ENCODE measurements at regions not wholly inside any gene's neighbourhood (a gene's known extent, or its start where the extent isn't known, plus 50 kb on each side); places are given as distances from the start of the nearest gene placed in this dataset.

- no peaks in the 10 kb centered on the region for H3K4me1 ChIP-seq (ENCODE audit: insufficient read depth)
- H3K27me3 ChIP-seq, result no peaks in the 10 kb centered on the region
- DNase-seq (ENCODE audit: low spot score), result no peak
- H2AFZ ChIP-seq, result no peak overlapping the region
- H3K36me3 ChIP-seq (replicated peaks; ENCODE audit: insufficient read depth, low read depth), result no peaks in the 10 kb centered on the region
- no peaks in the 10 kb centered on the region for H3K79me2 ChIP-seq
- no peaks in the 10 kb centered on the region for H3K9me2 ChIP-seq (replicated peaks; ENCODE audit: insufficient read depth)
- H3K4me3 ChIP-seq, result no peak overlapping the region
- H4K20me1 ChIP-seq (ENCODE audit: insufficient read depth, poor library complexity, severe bottlenecking), result no peaks in the 10 kb centered on the region
- no peak for TF ChIP-seq EZH2phosphoT487 (IDR thresholded peaks at IDR 0.05; ENCODE audit: low read depth, severe bottlenecking, unreplicated experiment)
- no peak for TF ChIP-seq CTCF (IDR thresholded peaks at IDR 0.05; ENCODE audit: poor library complexity)
- TF ChIP-seq EZH2 (IDR thresholded peaks at IDR 0.05; ENCODE audit: borderline replicate concordance), result no peak
- no peak overlapping the region for H3K4me2 ChIP-seq
- H3K27ac ChIP-seq, result no peak overlapping the region
- H3K9me3 ChIP-seq (ENCODE audit: low read depth), result no peaks in the 10 kb centered on the region
Observed at GRCh38 chr3:110389005-110389404, 682.6 kb upstream of the NECTIN3 start.

- Histone ChIP-seq H3K79me2 (no peaks in the 10 kb centered on the region), H3K27ac (no peak overlapping the region), H3K9me3 (ENCODE audit: low read depth) (no peaks in the 10 kb centered on the region), H3K4me2 (no peak overlapping the region), H3K4me1 (ENCODE audit: insufficient read depth) (no peaks in the 10 kb centered on the region), H2AFZ (no peak overlapping the region), H3K4me3 (no peak overlapping the region), H3K27me3 (no peaks in the 10 kb centered on the region), H4K20me1 (ENCODE audit: insufficient read depth, poor library complexity, severe bottlenecking) (no peaks in the 10 kb centered on the region), H3K36me3 (replicated peaks; ENCODE audit: insufficient read depth, low read depth) (no peaks in the 10 kb centered on the region), H3K9me2 (replicated peaks; ENCODE audit: insufficient read depth) (no peaks in the 10 kb centered on the region)
- TF ChIP-seq EZH2 (IDR thresholded peaks at IDR 0.05; ENCODE audit: borderline replicate concordance), result no peak
- no peak for TF ChIP-seq CTCF (IDR thresholded peaks at IDR 0.05; ENCODE audit: poor library complexity)
- TF ChIP-seq EZH2phosphoT487 (IDR thresholded peaks at IDR 0.05; ENCODE audit: low read depth, severe bottlenecking, unreplicated experiment), result no peak
- no peak for DNase-seq (ENCODE audit: low spot score)
Observed at GRCh38 chr3:110390372-110390771, 681.2 kb upstream of the NECTIN3 start.

GRCh38 chr3:110391042-110391441 lies 680.6 kb upstream of the NECTIN3 start:
- H2AFZ ChIP-seq, result no peak overlapping the region
- no peak for TF ChIP-seq EZH2 (IDR thresholded peaks at IDR 0.05; ENCODE audit: borderline replicate concordance)
- no peak for TF ChIP-seq CTCF (IDR thresholded peaks at IDR 0.05; ENCODE audit: poor library complexity)
- no peak for TF ChIP-seq EZH2phosphoT487 (IDR thresholded peaks at IDR 0.05; ENCODE audit: low read depth, severe bottlenecking, unreplicated experiment)
- H3K9me2 ChIP-seq (replicated peaks; ENCODE audit: insufficient read depth), result no peaks in the 10 kb centered on the region
- H4K20me1 ChIP-seq (ENCODE audit: insufficient read depth, poor library complexity, severe bottlenecking), result no peaks in the 10 kb centered on the region
- no peaks in the 10 kb centered on the region for H3K79me2 ChIP-seq
- H3K36me3 ChIP-seq (replicated peaks; ENCODE audit: insufficient read depth, low read depth), result no peaks in the 10 kb centered on the region
- no peaks in the 10 kb centered on the region for H3K9me3 ChIP-seq (ENCODE audit: low read depth)
- H3K27me3 ChIP-seq, result no peaks in the 10 kb centered on the region
- H3K4me2 ChIP-seq, result no peak overlapping the region
- no peak for DNase-seq (ENCODE audit: low spot score)
- H3K4me1 ChIP-seq (ENCODE audit: insufficient read depth), result no peaks in the 10 kb centered on the region
- no peak overlapping the region for H3K4me3 ChIP-seq
- no peak overlapping the region for H3K27ac ChIP-seq
- 84% methylated on average over 3 of the region's 3 CpGs for WGBS (ENCODE audit: low lambda C conversion rate, missing lambda C conversion rate)
